T-helper 2 cell treated with Interferon-gamma antibody and Interleukin-4, amounts not matched to agents 5 μg/mL and 100 μg/mL, for 36 hours (primary cell): ENCODE measurements at regions not wholly inside any gene's neighbourhood (a gene's known extent, or its start where the extent isn't known, plus 50 kb on each side); places are given as distances from the start of the nearest gene placed in this dataset.

Experiments
- DNase-seq: peaks from one replicate; pipeline ENCODE4 v3.0.0; 2021; ENCODE audit warnings: low spot score
- H3K27ac Mint-ChIP-seq: one replicate; pipeline ENCODE4 v1.8.0; 2021; ENCODE audit warnings: mild to moderate bottlenecking, mixed read lengths
- H3K27me3 Mint-ChIP-seq: one replicate; pipeline ENCODE4 v1.8.0; 2021; ENCODE audit warnings: low read depth, mixed read lengths
- H3K36me3 Mint-ChIP-seq: one replicate; pipeline ENCODE4 v1.8.0; 2021; ENCODE audit warnings: low read depth, mixed read lengths
- H3K4me1 Mint-ChIP-seq: one replicate; pipeline ENCODE4 v1.8.0; 2021; ENCODE audit warnings: low read depth, mixed read lengths
- H3K4me3 Mint-ChIP-seq: one replicate; pipeline ENCODE4 v1.8.0; 2022; ENCODE audit warnings: mild to moderate bottlenecking, moderate library complexity, mixed read lengths
- H3K9me3 Mint-ChIP-seq: one replicate; pipeline ENCODE4 v1.8.0; 2021; ENCODE audit warnings: mixed read lengths

DNA sequence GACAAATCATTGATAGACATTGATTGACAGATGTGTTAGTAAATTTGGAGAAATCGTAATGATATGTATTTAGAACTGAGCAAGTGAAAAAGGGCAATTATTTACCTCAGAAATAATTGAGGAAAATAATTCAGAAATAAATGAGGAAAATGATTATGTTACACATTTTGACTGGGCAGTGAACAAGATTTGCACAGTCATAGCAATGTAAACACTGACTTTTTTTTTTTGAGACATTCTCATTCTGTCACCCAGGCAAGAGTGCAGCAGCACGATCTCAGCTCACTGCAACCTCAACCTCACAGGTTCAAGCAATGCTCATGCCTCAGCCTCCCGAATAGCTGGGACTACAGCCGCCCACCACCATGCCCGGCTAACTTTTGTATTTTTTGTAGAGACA is 211.7 kb downstream of the SP3 start:
- peaks cover 13% of the 10 kb centered on the region for H3K27me3 Mint-ChIP-seq
- DNase-seq = no peak
- H3K4me1 Mint-ChIP-seq = no peaks in the 10 kb centered on the region

DNA sequence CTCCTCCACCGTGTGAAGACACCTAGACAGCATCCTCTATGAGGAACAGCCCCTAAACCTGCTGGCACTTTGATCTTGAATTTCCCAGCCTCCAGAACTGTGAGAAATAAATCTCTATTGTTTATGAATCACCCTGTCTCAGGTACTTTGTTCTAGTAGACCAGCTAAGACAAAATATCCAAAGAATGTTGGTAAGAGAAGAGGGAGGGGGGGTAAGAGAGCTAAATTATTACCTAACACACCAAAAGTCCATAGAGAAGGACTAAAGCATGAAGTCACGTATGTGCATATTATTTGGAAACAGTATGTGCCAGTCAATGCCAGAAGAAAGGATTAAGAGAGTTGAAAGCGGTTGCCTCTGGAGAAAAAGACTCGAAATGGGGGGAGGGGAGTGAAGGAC is 211.0 kb downstream of the SP3 start:
- Mint-ChIP-seq H3K4me3 (no peak overlapping the region), H3K27me3 (peaks cover 14% of the 10 kb centered on the region), H3K9me3 (no peaks in the 10 kb centered on the region), H3K36me3 (no peaks in the 10 kb centered on the region), H3K4me1 (no peaks in the 10 kb centered on the region), H3K27ac (no peak overlapping the region)
- DNase-seq = no peak

More for the DNA sequence above, 211.7 kb downstream of the SP3 start:
- Mint-ChIP-seq H3K9me3 (no peaks in the 10 kb centered on the region), H3K36me3 (no peaks in the 10 kb centered on the region), H3K4me3 (no peak overlapping the region), H3K27ac (no peak overlapping the region)

DNA sequence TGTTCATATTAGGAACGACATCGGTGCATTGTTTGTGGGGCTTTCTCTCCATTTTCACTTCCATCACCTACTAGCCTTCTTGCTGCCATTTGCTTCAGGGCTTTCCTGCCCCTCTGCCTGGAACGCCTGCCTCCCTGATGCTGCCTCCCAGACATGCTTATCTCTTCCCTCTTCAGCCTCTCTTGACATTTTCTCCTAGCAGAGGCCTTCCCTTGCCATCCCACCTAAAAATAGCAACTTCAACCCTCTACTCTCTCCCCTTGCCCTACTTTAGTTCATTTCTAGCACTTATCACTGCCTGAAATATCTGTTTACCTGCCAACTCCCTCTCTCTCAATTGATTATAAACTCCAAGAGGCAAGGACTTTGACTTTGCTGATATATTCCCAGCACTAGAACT is 210.3 kb downstream of the SP3 start:
- peaks cover 12% of the 10 kb centered on the region for H3K27me3 Mint-ChIP-seq
- no peak overlapping the region for H3K27ac Mint-ChIP-seq
- DNase-seq = no peak
- no peak overlapping the region for H3K4me3 Mint-ChIP-seq
- no peaks in the 10 kb centered on the region for H3K36me3 Mint-ChIP-seq
- no peaks in the 10 kb centered on the region for H3K9me3 Mint-ChIP-seq
- H3K4me1 Mint-ChIP-seq = no peaks in the 10 kb centered on the region

DNA sequence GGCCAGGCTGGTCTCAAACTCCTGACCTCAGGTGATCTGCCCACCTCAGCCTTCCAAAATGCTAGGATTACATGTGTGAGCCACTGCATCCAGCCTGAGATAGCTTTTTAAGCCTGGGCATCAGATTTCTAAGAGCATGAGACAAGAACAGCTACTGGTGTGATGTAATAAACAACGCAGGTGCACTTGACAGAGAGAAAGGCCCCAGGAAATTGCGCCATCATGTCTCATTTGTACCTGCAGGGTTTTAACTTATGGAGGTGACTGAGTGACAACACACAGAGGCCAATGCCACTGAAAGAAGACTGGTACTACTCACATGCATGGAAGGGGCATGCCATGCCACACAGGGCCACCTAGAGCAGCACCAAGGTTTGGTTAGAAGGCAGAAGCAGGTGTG is 209.4 kb downstream of the SP3 start:
- H3K4me1 Mint-ChIP-seq = no peaks in the 10 kb centered on the region
- H3K4me3 Mint-ChIP-seq = no peak overlapping the region
- no peaks in the 10 kb centered on the region for H3K36me3 Mint-ChIP-seq
- H3K9me3 Mint-ChIP-seq = no peaks in the 10 kb centered on the region
- H3K27me3 Mint-ChIP-seq = peaks cover 12% of the 10 kb centered on the region
- no peak overlapping the region for H3K27ac Mint-ChIP-seq
- DNase-seq = no peak

DNA sequence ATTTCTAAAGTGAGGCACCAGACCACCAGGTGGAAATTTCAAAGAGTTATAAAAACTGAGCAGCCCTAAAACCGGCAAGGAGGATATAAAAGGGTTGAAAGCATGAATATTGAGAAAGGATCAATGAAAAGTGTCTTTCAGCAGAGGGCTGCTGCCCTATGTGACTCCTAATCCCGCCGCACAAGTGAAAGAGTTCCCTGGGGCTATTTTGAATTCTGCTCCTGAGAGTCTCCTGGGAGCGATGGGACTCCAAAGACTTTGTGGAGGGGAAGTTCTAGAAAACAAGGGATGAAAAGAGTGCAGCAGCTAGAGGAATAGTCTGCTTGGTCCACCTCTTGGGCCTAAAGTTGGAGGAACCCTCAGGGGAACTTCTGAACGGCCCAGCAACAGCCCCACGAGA is 205.2 kb downstream of the SP3 start:
- no peak for DNase-seq
- Mint-ChIP-seq H3K4me1 (no peaks in the 10 kb centered on the region), H3K27ac (no peak overlapping the region), H3K9me3 (no peaks in the 10 kb centered on the region), H3K27me3 (peaks cover 19% of the 10 kb centered on the region), H3K36me3 (no peaks in the 10 kb centered on the region), H3K4me3 (no peak overlapping the region)

DNA sequence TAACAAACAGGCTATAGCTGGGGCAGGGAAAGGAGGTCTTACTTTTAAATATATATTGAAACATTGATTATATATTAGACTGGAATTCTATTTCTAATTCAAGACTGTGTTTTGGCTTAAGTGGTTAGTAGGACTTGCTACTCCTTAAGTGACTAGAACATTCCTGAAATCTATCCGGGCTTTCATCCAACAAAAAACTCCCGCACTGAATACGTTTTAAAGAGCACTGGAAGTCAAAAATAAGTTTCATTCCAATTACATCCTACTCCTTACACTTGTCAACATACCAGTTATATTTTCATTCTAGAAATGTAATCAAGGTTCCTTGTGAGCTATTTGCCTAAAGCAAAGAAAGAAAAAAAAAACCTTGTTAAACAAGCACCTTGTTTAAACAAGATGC is 204.6 kb downstream of the SP3 start:
- Mint-ChIP-seq H3K9me3 (no peaks in the 10 kb centered on the region), H3K27me3 (peaks cover 19% of the 10 kb centered on the region), H3K4me1 (no peaks in the 10 kb centered on the region), H3K27ac (no peak overlapping the region), H3K36me3 (no peaks in the 10 kb centered on the region), H3K4me3 (no peak overlapping the region)
- no peak for DNase-seq

DNA sequence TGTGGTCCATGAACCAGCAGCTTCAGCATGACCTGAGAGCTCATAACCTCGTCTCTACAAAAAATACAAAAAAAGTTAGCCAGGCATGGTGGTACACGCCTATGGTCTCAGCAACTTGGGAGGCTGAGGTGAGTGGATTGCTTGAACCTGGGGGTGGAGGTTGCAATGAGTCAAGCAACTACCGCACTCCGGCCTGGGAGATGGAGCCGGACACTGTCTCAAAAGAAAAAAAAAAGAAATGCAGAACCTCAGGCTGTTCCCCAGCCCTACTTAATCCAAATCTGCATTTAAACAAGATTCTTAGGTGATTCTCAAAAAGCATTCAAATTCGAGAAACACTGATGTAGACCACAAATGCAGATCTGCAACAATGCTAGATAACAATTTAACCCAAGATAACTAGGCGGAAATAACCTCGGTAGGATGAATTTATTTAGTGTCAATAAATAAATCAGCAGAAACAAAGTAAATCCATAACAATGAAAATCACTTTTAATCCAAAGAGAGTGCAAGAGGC is 203.5 kb downstream of the SP3 start:
- no peaks in the 10 kb centered on the region for H3K4me1 Mint-ChIP-seq
- H3K36me3 Mint-ChIP-seq = no peaks in the 10 kb centered on the region
- H3K4me3 Mint-ChIP-seq = no peak overlapping the region
- DNase-seq = no peak
- no peak overlapping the region for H3K27ac Mint-ChIP-seq
- no peaks in the 10 kb centered on the region for H3K9me3 Mint-ChIP-seq
- peaks cover 20% of the 10 kb centered on the region for H3K27me3 Mint-ChIP-seq

DNA sequence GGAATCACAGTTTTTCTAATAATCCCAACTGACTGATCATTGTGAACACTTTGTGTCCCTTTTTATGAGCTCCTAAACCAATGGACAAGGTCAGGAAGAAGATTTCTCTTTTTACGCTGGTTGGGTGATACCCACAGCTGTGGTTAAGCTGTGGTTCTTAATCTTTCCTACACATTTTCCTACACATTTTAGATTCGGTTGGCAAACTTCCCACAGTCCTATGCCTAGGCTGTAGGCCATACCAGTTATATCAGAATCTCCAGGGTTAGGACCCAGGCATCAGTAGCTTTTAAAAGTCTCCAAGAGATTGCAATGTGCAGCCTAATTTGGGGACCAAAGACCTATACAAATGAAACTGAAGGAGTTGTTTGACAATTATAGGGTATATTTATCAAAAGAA is 203.0 kb downstream of the SP3 start:
- Mint-ChIP-seq H3K27me3 (peaks cover 23% of the 10 kb centered on the region), H3K9me3 (no peaks in the 10 kb centered on the region), H3K36me3 (no peaks in the 10 kb centered on the region), H3K4me1 (no peaks in the 10 kb centered on the region), H3K27ac (no peak overlapping the region), H3K4me3 (no peak overlapping the region)
- no peak for DNase-seq

DNA sequence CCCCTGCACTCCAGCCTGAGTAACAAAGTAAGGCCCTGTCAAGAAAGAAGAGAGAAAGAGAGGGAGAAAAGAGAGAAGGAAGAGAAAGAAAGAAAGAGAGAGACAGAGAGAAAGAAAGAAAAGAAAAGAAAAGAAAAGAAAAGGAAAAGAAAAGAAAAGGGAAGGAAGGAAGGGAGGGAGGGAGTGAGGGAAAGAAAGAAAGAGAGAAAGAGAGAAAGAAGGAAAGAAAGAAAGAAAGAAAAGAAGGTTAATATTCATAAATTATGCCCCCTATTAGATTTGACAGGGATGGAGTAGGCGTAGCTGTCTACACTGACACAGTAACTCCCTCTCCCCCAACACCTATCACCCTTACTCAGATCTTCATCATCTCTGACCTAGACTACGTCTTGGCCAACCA is 202.3 kb downstream of the SP3 start:
- DNase-seq = no peak
- no peak overlapping the region for H3K4me3 Mint-ChIP-seq
- peaks cover 23% of the 10 kb centered on the region for H3K27me3 Mint-ChIP-seq
- no peaks in the 10 kb centered on the region for H3K4me1 Mint-ChIP-seq
- no peaks in the 10 kb centered on the region for H3K36me3 Mint-ChIP-seq
- no peak overlapping the region for H3K27ac Mint-ChIP-seq
- H3K9me3 Mint-ChIP-seq = no peaks in the 10 kb centered on the region

DNA sequence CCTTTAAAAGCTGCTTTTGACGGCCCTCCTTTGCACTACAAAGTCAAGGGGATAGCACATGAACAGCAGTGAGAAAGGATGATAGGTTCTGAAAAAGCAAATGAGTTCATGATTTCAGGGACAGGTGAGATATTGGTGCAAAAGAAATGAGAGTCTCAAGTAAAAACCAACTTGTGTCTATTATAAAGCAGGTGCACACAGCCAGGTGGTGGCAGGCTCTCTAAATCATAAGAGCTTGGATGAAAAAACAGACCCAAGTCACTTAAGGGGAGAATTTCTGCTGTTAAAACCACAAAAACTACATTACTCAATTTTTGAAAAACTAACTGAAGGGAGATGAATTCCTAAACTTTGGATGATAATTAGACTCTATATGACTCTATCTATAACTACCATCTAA is 201.5 kb downstream of the SP3 start:
- Mint-ChIP-seq H3K27me3 (peaks cover 23% of the 10 kb centered on the region), H3K4me3 (no peak overlapping the region), H3K27ac (no peak overlapping the region), H3K36me3 (no peaks in the 10 kb centered on the region), H3K9me3 (no peaks in the 10 kb centered on the region), H3K4me1 (no peaks in the 10 kb centered on the region)
- no peak for DNase-seq

DNA sequence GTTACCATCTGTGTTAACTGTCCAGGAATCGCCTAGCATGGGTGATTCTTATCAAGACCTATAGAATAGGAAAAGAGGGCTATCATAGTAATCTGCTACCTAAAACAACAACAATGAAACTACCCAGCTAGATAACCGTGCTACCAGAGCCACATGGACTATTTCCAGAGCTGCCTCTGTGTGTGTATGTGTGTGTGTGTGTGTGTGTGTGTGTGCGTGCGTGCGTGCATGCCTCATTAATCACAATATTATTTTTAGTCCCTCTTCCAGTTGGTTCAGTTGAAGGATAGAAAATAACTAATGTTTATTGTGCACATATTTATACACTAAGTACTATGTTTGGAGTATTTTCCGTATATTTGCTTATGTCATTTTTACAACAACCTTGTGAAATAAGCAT is 201.1 kb downstream of the SP3 start:
- H3K36me3 Mint-ChIP-seq = no peaks in the 10 kb centered on the region
- no peak for DNase-seq
- no peaks in the 10 kb centered on the region for H3K4me1 Mint-ChIP-seq
- H3K27me3 Mint-ChIP-seq = peaks cover 20% of the 10 kb centered on the region
- no peak overlapping the region for H3K4me3 Mint-ChIP-seq
- H3K27ac Mint-ChIP-seq = no peak overlapping the region
- no peaks in the 10 kb centered on the region for H3K9me3 Mint-ChIP-seq

DNA sequence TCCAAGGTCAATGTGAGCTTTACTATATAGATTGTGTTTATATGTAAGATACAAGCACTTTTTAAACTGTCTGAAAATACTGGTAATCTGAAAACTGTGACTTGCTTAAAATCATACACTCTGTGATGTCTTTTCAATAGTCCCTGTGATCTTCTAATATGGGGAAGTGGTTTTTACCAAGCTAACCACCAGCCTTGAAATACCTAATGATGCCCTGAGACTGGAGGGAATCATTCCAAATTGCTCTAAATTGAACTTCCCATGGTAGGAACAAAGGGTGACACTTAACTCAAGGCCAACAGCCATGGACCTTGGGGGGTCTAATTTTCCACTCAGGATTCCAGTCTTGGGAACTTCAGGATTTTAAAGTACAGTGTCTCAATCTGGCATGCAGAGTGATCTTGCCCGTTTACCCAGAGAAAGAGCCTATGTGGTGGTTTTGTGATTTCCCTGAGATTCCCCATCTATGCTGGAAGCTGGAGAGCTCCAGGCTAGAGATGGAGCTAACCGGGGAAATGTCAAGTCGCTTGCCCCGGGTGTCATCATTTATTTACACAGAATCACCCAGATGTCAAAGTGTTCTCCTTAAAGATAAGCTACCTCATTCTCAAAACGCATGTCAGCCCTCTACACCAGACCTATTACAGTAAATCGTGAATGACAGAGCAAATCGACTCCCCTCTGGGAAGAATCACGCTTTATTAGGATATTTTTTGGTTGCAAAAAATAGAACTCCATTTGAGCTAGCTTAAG is 198.5 kb downstream of the SP3 start:
- Mint-ChIP-seq H3K9me3 (no peaks in the 10 kb centered on the region), H3K4me3 (no peak overlapping the region), H3K27ac (no peak overlapping the region), H3K4me1 (no peaks in the 10 kb centered on the region), H3K27me3 (peaks cover 19% of the 10 kb centered on the region), H3K36me3 (no peaks in the 10 kb centered on the region)
- no peak for DNase-seq

DNA sequence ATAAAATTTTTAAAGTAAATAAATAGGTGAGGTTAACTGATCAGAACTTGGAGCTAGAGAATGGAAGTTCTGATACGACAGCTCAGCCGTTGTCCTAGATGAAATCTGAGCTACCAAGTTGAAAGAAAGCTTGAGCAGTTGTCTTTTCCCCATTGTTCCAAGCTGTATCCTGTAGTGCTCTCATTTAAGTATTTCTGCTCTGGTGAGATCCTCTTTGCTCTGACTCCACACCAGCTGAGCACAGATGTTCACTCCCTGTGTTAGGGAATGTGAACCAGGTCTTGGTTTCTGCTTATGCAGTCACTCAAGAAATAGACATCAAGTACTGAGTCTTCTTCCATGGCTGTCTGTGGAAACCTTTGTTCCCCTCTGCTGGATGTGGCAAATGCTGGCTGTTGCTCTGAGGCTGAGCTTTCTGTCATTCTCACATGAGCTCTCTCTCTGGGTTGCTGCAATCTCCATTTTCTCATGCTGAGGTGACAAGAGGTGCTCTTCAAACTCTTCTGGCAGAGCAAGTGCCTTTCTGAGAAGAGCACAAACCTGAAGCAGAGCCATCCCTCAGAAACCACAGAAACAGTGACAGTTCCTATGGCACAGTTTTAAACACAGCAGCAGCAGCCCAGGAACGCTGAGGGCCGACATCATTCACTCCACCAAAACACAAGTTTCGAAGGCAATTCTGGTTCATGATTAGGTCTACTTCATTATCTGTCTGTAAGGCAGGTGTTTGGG is 194.1 kb downstream of the SP3 start:
- Mint-ChIP-seq H3K9me3 (no peaks in the 10 kb centered on the region), H3K4me3 (no peak overlapping the region), H3K4me1 (no peaks in the 10 kb centered on the region), H3K27me3 (peaks cover 9% of the 10 kb centered on the region), H3K27ac (no peak overlapping the region), H3K36me3 (no peaks in the 10 kb centered on the region)
- DNase-seq = no peak

DNA sequence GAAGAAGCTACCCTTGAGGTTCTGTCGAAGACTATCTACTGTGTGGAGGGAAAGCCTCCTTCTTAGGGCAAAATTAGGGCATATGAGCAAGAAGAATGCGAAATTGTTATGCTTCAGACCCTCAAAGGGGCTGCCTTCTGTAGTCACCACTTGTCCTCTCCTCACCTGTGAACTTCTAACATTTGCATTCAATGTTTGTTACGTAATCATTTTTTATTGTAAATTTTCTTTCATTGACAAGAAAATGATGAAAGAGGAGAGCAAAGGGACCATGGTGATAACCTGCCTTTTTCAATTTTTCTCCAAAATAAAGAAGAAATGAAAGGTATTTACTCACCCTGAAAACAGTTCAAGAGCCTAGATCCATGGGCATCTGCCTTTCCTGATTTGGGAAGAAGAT is 193.0 kb downstream of the SP3 start:
- H3K36me3 Mint-ChIP-seq = no peaks in the 10 kb centered on the region
- no peak overlapping the region for H3K4me3 Mint-ChIP-seq
- no peaks in the 10 kb centered on the region for H3K4me1 Mint-ChIP-seq
- H3K27me3 Mint-ChIP-seq = peaks cover 5% of the 10 kb centered on the region
- no peaks in the 10 kb centered on the region for H3K9me3 Mint-ChIP-seq
- DNase-seq = no peak
- no peak overlapping the region for H3K27ac Mint-ChIP-seq
